ENCODE measurements at regions not wholly inside any gene's neighbourhood (a gene's known extent, or its start where the extent isn't known, plus 50 kb on each side); places are given as distances from the start of the nearest gene placed in this dataset.

DNA sequence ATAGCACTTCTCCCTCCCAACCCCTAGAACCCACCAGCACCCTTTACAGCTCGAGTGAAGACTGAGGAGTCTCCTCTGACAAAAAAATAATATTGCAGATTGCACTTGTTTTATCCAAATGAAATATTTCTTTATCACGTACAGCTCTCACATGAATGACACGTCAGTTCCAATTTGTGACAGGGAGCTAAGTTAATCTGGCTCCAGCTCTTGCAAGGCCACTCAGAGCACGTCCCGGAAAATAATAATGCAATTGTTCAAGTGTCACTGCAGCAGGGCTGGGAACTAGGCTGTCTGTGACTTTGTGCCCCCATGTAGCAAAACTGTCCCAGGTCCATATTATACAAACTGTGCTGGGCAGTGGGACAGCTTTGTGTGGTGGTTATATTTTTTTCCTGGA, 539.6 kb downstream of the VRK1 start:
- no peaks in the 10 kb centered on the region for H3K4me1 ChIP-seq (ENCODE audit: control insufficient read depth, insufficient read depth, low read length)
- no peaks in the 10 kb centered on the region for H3K27me3 ChIP-seq (ENCODE audit: control insufficient read depth, insufficient read depth, low read length)
- no peaks in the 10 kb centered on the region for H3K9me3 ChIP-seq (ENCODE audit: control insufficient read depth, low read length)
- no peaks in the 10 kb centered on the region for H3K36me3 ChIP-seq (ENCODE audit: control insufficient read depth, insufficient read depth, low read length)
- H3K4me3 ChIP-seq (ENCODE audit: low read length), result no peak overlapping the region
- H3K9ac ChIP-seq (ENCODE audit: low read length), result no peak overlapping the region

DNA sequence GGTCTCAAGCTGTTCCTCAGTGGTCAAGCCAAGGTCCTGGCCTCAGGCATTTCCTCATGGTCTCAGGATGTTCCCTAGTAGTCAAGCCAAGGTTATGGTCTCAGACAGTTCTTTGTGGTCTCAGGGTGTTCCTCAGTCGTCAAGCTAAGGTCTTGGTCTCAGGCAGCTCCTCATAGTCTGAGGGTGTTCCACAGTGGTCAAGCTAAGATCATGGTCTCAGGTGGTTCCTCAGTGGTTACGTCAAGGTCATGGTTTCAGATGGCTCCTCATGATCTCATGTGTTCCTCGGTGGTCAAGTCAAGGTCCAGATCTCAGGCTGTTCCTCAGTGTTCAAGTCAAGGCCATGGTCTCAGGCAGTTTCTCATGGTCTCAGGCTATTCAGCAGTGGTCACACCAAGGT, 540.1 kb downstream of the VRK1 start:
- Histone ChIP-seq H3K9ac (ENCODE audit: low read length) (no peak overlapping the region), H3K9me3 (ENCODE audit: control insufficient read depth, low read length) (no peaks in the 10 kb centered on the region), H3K4me3 (ENCODE audit: low read length) (no peak overlapping the region), H3K27me3 (ENCODE audit: control insufficient read depth, insufficient read depth, low read length) (no peaks in the 10 kb centered on the region), H3K36me3 (ENCODE audit: control insufficient read depth, insufficient read depth, low read length) (no peaks in the 10 kb centered on the region), H3K4me1 (ENCODE audit: control insufficient read depth, insufficient read depth, low read length) (no peaks in the 10 kb centered on the region)

DNA sequence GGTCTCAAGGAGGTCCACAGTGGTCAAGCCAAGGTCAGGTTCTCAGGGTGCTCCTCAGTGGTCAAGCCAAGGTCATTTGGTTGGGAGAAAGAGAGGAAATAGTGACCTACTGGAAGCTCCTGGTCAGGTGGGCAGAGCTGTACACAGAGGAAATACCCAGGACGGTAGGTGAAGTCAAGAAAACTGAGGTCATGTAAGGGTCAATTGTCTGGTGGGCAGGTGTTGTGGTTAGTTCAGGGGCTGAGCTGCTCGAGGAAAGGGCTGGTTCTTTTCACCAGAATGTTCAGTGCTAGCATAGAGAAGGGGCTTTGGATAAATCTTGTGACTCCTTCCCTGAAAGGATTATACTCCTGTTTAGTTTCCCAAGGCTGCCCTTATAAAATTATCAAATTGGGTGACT, 540.5 kb downstream of the VRK1 start:
- Histone ChIP-seq H3K4me1 (ENCODE audit: control insufficient read depth, insufficient read depth, low read length) (no peaks in the 10 kb centered on the region), H3K9ac (ENCODE audit: low read length) (no peak overlapping the region), H3K9me3 (ENCODE audit: control insufficient read depth, low read length) (no peaks in the 10 kb centered on the region), H3K27me3 (ENCODE audit: control insufficient read depth, insufficient read depth, low read length) (no peaks in the 10 kb centered on the region), H3K4me3 (ENCODE audit: low read length) (no peak overlapping the region), H3K36me3 (ENCODE audit: control insufficient read depth, insufficient read depth, low read length) (no peaks in the 10 kb centered on the region)

DNA sequence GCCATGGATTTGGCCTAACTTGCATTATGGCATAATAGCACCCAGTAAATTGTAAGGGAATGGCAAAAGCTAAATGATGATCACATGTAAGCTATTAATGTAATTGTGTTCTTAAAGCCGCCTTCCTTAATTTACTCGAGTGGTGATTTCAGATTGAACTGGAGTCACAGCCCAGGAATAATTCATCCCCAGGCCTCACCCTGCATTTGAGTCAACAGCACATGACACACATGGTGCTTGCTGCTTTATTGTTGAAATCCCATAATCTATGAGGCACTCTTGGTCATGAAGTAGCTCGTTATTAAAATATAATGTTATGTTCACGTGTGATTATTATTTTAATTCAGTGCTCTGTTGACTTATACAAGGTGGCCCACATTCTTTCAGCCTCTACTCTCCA, 547.5 kb downstream of the VRK1 start:
- no peak overlapping the region for H3K9ac ChIP-seq (ENCODE audit: low read length)
- H3K4me3 ChIP-seq (ENCODE audit: low read length), result no peak overlapping the region
- H3K4me1 ChIP-seq (ENCODE audit: control insufficient read depth, insufficient read depth, low read length), result no peaks in the 10 kb centered on the region
- no peaks in the 10 kb centered on the region for H3K27me3 ChIP-seq (ENCODE audit: control insufficient read depth, insufficient read depth, low read length)
- no peaks in the 10 kb centered on the region for H3K9me3 ChIP-seq (ENCODE audit: control insufficient read depth, low read length)
- no peaks in the 10 kb centered on the region for H3K36me3 ChIP-seq (ENCODE audit: control insufficient read depth, insufficient read depth, low read length)

DNA sequence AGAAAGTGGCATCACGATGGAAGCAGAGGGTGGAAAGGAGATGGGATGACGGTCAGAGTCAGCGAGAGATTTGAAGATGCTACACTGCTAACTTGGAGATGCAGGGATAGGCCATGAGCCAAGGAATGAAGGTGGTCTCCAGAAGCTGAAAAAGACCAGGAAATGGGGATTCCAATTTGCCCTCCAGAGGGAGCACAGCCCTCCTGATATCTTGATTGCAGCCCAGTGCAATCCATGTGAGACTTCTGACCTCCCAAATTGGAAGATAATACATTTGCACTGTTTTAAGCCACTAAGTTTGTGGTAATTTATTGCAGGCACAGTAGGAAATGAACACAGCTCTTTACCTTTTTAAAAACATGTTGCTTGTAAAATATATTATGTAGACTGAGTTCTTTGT, 549.5 kb downstream of the VRK1 start:
- Histone ChIP-seq H3K4me3 (ENCODE audit: low read length) (no peak overlapping the region), H3K9ac (ENCODE audit: low read length) (no peak overlapping the region), H3K9me3 (ENCODE audit: control insufficient read depth, low read length) (no peaks in the 10 kb centered on the region), H3K27me3 (ENCODE audit: control insufficient read depth, insufficient read depth, low read length) (no peaks in the 10 kb centered on the region), H3K4me1 (ENCODE audit: control insufficient read depth, insufficient read depth, low read length) (no peaks in the 10 kb centered on the region), H3K36me3 (ENCODE audit: control insufficient read depth, insufficient read depth, low read length) (no peaks in the 10 kb centered on the region)

DNA sequence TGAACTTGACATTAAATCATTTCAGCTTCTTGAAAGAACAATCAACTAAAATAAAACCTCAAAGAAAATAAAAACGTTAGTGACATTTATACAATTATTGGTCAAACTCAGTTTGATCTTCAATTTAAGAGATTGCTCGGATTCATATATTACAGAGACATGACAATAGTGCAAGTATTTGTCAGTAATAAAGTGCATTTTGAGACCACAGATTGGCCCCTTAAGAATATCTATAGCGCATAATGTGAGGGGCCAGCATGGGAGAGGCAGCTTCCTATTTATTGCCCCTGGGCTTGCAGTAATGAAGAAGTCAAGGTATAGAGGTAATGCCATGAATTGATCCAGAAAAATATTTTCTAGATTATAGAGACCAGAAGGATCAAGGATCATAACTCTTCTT, 552.3 kb downstream of the VRK1 start:
- no peak overlapping the region for H3K9ac ChIP-seq (ENCODE audit: low read length)
- no peaks in the 10 kb centered on the region for H3K27me3 ChIP-seq (ENCODE audit: control insufficient read depth, insufficient read depth, low read length)
- no peaks in the 10 kb centered on the region for H3K4me1 ChIP-seq (ENCODE audit: control insufficient read depth, insufficient read depth, low read length)
- H3K4me3 ChIP-seq (ENCODE audit: low read length), result no peak overlapping the region
- no peaks in the 10 kb centered on the region for H3K9me3 ChIP-seq (ENCODE audit: control insufficient read depth, low read length)
- H3K36me3 ChIP-seq (ENCODE audit: control insufficient read depth, insufficient read depth, low read length), result no peaks in the 10 kb centered on the region

DNA sequence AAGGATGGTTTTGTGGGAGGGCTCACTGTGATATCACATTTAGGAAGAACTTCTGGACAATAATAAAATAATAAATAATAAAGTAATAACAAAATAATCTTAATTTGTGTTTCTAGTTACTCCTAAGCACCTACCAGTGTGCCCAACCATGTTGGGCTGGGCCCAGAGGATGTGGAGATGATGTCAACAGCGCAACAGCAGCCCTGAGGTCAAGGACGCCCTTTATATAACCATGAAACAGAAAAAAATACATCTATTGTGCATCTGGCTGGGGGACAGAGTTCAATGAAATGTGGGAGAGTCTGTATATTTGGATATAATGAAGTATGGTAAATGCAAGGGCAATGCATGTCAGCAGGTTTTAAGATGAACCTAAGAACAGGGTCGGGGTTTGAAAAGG, 552.8 kb downstream of the VRK1 start:
- Histone ChIP-seq H3K36me3 (ENCODE audit: control insufficient read depth, insufficient read depth, low read length) (no peaks in the 10 kb centered on the region), H3K4me1 (ENCODE audit: control insufficient read depth, insufficient read depth, low read length) (no peaks in the 10 kb centered on the region), H3K9ac (ENCODE audit: low read length) (no peak overlapping the region), H3K27me3 (ENCODE audit: control insufficient read depth, insufficient read depth, low read length) (no peaks in the 10 kb centered on the region), H3K9me3 (ENCODE audit: control insufficient read depth, low read length) (no peaks in the 10 kb centered on the region), H3K4me3 (ENCODE audit: low read length) (no peak overlapping the region)

DNA sequence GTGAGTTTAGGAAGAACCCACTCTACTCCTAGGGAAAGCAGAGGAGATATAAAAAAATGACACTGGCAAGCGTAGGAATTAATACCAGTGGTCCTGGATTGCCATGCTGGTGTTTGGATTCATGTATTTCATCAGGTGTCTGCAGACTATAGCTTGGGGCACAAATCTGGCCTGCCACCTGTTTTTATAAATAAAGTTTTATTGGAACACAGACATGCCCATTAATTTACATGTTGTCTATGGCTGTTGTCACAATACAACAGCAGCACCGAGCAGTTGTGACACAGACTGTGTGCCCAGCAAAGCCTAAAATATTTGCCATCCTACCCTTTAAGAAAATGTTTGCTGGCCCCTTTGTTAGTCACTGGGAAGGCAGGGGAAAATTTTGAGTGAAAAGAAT, 553.2 kb downstream of the VRK1 start:
- no peak overlapping the region for H3K9ac ChIP-seq (ENCODE audit: low read length)
- no peaks in the 10 kb centered on the region for H3K27me3 ChIP-seq (ENCODE audit: control insufficient read depth, insufficient read depth, low read length)
- H3K4me1 ChIP-seq (ENCODE audit: control insufficient read depth, insufficient read depth, low read length), result no peaks in the 10 kb centered on the region
- no peaks in the 10 kb centered on the region for H3K9me3 ChIP-seq (ENCODE audit: control insufficient read depth, low read length)
- H3K4me3 ChIP-seq (ENCODE audit: low read length), result no peak overlapping the region
- no peaks in the 10 kb centered on the region for H3K36me3 ChIP-seq (ENCODE audit: control insufficient read depth, insufficient read depth, low read length)

DNA sequence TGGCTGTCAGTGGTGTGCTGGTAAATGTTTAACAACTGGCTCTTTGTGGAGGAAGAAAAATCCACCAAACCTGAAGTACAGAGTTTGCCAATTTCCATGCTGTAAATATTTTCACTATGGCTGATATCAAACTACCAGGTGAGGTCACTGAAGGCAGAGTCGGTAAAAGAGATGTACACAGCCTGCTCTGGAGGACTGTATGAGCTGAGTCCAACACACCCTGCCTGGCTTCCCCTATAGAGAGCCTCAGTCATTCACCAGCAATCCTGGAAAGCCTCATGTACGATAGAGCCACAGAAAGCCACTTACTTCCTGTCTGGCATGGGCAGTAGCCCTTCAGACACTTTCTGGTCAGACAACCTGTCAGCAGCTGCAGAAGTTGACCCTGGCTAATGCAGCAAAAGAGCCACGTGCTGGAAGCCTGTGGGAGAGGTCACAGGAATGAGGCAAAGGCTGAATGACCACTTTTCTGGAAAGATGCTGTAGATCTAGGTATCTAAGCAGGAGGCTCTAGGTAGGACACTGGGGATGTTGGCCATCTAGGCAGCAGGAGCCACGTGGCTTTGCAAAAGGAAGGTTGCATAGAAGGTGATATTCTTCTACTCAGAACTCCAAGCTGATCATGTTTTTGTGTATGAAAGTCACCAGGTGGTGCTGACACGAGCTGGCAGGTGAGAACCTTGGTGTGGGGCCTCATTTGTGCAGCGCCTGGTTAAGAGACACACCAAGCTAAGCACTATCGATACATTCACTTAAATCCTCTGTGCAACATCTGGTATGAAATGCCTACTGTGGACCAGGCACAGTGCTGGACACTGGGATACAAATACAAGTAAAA, 553.9 kb downstream of the VRK1 start:
- Histone ChIP-seq H3K9ac (ENCODE audit: low read length) (no peak overlapping the region), H3K4me1 (ENCODE audit: control insufficient read depth, insufficient read depth, low read length) (no peaks in the 10 kb centered on the region), H3K9me3 (ENCODE audit: control insufficient read depth, low read length) (no peaks in the 10 kb centered on the region), H3K36me3 (ENCODE audit: control insufficient read depth, insufficient read depth, low read length) (no peaks in the 10 kb centered on the region), H3K27me3 (ENCODE audit: control insufficient read depth, insufficient read depth, low read length) (no peaks in the 10 kb centered on the region), H3K4me3 (ENCODE audit: low read length) (no peak overlapping the region)

DNA sequence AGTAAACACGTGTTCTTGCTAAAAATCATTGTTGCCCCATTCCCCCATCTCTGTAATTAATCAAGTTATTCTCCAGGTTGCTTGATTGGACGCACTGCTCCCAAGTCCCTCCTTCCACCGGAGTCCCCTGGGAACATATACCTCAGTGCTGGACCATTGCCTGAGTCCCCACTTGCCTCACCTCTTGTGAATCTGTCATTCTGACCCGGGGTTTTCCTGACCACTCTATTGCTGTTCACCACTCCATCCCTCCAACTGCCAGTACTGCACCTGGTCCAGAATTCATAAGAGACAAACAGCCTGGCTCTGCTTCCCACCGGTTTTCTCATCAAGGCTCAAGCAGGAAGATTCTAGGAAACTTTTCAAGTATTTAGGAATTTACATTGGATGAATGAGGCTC, 555.9 kb downstream of the VRK1 start:
- Histone ChIP-seq H3K36me3 (ENCODE audit: control insufficient read depth, insufficient read depth, low read length) (no peaks in the 10 kb centered on the region), H3K27me3 (ENCODE audit: control insufficient read depth, insufficient read depth, low read length) (no peaks in the 10 kb centered on the region), H3K4me1 (ENCODE audit: control insufficient read depth, insufficient read depth, low read length) (no peaks in the 10 kb centered on the region), H3K9me3 (ENCODE audit: control insufficient read depth, low read length) (no peaks in the 10 kb centered on the region), H3K4me3 (ENCODE audit: low read length) (no peak overlapping the region), H3K9ac (ENCODE audit: low read length) (no peak overlapping the region)

DNA sequence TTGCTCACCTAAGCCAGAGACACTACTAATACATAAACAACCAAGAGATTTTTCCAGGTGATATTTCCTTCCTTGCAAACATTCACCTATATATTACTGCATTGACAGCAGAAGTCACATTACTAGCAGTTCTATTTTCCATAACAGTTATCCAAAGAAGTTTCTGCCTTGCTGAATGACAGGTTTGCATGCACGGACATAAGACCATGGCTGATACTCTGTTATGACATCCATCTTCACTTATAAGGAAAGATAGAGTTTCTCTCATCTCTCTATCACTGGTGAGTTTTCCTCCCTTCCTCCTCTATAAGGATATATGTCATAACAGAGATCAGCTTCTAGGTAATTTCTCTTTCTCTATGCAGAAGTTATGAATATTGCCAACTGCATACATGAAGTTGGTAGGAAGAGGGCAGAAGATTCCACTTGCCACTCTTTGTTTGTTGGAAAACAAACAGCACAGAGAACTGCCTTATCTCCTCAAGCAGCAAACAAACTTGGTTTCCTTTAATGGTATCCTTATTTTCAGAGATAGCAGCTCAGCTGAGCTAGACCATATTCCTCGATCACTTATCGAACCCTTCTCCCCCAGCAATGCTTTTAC, 557.0 kb downstream of the VRK1 start:
- no peaks in the 10 kb centered on the region for H3K4me1 ChIP-seq (ENCODE audit: control insufficient read depth, insufficient read depth, low read length)
- H3K27me3 ChIP-seq (ENCODE audit: control insufficient read depth, insufficient read depth, low read length), result no peaks in the 10 kb centered on the region
- H3K9me3 ChIP-seq (ENCODE audit: control insufficient read depth, low read length), result no peaks in the 10 kb centered on the region
- no peak overlapping the region for H3K9ac ChIP-seq (ENCODE audit: low read length)
- H3K36me3 ChIP-seq (ENCODE audit: control insufficient read depth, insufficient read depth, low read length), result no peaks in the 10 kb centered on the region
- H3K4me3 ChIP-seq (ENCODE audit: low read length), result no peak overlapping the region

DNA sequence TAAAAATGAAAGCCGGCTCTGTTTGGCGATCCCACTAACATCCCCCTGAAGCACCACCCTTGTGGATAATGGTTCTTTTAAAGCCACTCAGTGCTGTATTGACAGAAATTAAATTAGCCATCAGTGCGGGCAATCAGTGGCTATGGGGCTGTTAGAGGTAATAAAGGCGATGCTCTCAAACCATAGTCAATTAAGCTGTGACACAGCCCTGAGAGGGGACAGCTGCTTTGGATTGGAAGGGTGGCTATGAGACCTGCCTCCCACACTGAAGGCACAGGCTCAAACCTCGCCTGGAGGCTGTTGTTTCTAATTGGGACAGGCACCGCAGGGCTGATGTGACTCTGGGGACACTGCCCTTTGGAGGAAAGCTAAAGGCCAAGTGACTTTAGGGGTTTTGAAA, 562.2 kb downstream of the VRK1 start:
- H3K4me3 ChIP-seq (ENCODE audit: low read length), result no peak overlapping the region
- no peaks in the 10 kb centered on the region for H3K9me3 ChIP-seq (ENCODE audit: control insufficient read depth, low read length)
- no peaks in the 10 kb centered on the region for H3K4me1 ChIP-seq (ENCODE audit: control insufficient read depth, insufficient read depth, low read length)
- H3K27me3 ChIP-seq (ENCODE audit: control insufficient read depth, insufficient read depth, low read length), result no peaks in the 10 kb centered on the region
- no peaks in the 10 kb centered on the region for H3K36me3 ChIP-seq (ENCODE audit: control insufficient read depth, insufficient read depth, low read length)
- H3K9ac ChIP-seq (ENCODE audit: low read length), result no peak overlapping the region

All from mucosa of stomach (tissue), 1 donor.